EL (cell line): ENCODE measurements at regions not wholly inside any gene's neighbourhood (a gene's known extent, or its start where the extent isn't known, plus 50 kb on each side); places are given as distances from the start of the nearest gene placed in this dataset.
"Not testable (repeated sequence)": the region's sequence is repeated elsewhere in the genome, so short reads cannot be mapped to it uniquely, and the experiment has no call there.

Experiments used
- DNase-seq: peaks from one replicate; pipeline ENCODE4 v3.0.0-alpha.2; 2016

- DNase-seq, result no peak
Measured at GRCh38 chr7:136103545-136104268, 126.5 kb upstream of the MTPN start.

- no peak for DNase-seq
Measured at GRCh38 chr7:136102881-136103280, 125.7 kb upstream of the MTPN start.

GRCh38 chr7:136092714-136093113, 115.6 kb upstream of the MTPN start:
- DNase-seq, result not testable (repeated sequence)

- DNase-seq, result no peak
Measured at GRCh38 chr7:136087881-136088280, 110.7 kb upstream of the MTPN start.

GRCh38 chr7:136086712-136087111, 109.6 kb upstream of the MTPN start:
- peak; percentile 81 for DNase-seq

- DNase-seq, result no peak
Measured at GRCh38 chr7:136079934-136080333, 102.8 kb upstream of the MTPN start.

- no peak for DNase-seq
Measured at GRCh38 chr7:136079478-136079892, 102.3 kb upstream of the MTPN start.

- no peak for DNase-seq
Measured at GRCh38 chr7:136079066-136079465, 101.9 kb upstream of the MTPN start.

- no peak for DNase-seq
Measured at GRCh38 chr7:136078630-136079029, 101.5 kb upstream of the MTPN start.

GRCh38 chr7:136076954-136077353, 99.8 kb upstream of the MTPN start:
- DNase-seq, result no peak

- DNase-seq, result no peak
Measured at GRCh38 chr7:136074843-136075242, 97.7 kb upstream of the MTPN start.

GRCh38 chr7:136072447-136072846, 95.3 kb upstream of the MTPN start:
- DNase-seq, result no peak

GRCh38 chr7:136070736-136071505, 93.8 kb upstream of the MTPN start:
- DNase-seq, result no peak

- DNase-seq, result no peak
Measured at GRCh38 chr7:136069840-136070529, 92.8 kb upstream of the MTPN start.

- no peak for DNase-seq
Measured at GRCh38 chr7:136067277-136067676, 90.1 kb upstream of the MTPN start.

GRCh38 chr7:136066304-136067143, 89.4 kb upstream of the MTPN start:
- no peak for DNase-seq

- no peak for DNase-seq
Measured at GRCh38 chr7:136064627-136065237, 87.6 kb upstream of the MTPN start.

- no peak for DNase-seq
Measured at GRCh38 chr7:136064081-136064480, 86.9 kb upstream of the MTPN start.

- no peak for DNase-seq
Measured at GRCh38 chr7:136063326-136063666, 86.1 kb upstream of the MTPN start.

- no peak for DNase-seq
Measured at GRCh38 chr7:136062625-136063325, 85.6 kb upstream of the MTPN start.

GRCh38 chr7:136061433-136061832, 84.3 kb upstream of the MTPN start:
- DNase-seq, result no peak

GRCh38 chr7:136058546-136058945, 81.4 kb upstream of the MTPN start:
- DNase-seq, result no peak
